GM18519 (cell line): ENCODE measurements at regions not wholly inside any gene's neighbourhood (a gene's known extent, or its start where the extent isn't known, plus 50 kb on each side); places are given as distances from the start of the nearest gene placed in this dataset.

Source experiments
- ATAC-seq: cut with Tn5 transposase; IDR thresholded peaks from one replicate; pipeline ENCODE4 v1.9.1; 2021; ENCODE audit warnings: mild to moderate bottlenecking, moderate library complexity; ENCODE audit not compliant: unreplicated experiment, low FRiP score

DNA sequence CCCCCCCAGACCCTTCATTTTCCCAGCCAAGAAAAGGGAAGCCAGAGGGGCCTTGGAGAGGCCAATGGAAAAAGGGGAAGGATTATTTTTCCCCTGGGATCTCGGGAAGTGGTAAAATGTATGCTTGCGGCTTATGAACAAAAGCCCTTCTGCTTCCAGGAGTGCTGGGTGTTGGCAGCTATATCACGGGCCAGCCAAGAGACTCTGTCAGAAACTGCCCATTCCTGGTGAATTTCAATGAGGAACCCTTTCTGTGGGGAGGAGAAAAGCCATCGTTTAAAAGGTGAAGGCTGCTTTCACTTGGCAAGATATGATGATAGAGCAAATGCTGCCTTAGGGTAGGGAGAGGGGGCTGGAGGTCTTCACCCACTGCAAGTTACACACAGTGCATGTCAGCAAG, 69.7 kb upstream of the ZC3H12A start:
- ATAC-seq = no peak

DNA sequence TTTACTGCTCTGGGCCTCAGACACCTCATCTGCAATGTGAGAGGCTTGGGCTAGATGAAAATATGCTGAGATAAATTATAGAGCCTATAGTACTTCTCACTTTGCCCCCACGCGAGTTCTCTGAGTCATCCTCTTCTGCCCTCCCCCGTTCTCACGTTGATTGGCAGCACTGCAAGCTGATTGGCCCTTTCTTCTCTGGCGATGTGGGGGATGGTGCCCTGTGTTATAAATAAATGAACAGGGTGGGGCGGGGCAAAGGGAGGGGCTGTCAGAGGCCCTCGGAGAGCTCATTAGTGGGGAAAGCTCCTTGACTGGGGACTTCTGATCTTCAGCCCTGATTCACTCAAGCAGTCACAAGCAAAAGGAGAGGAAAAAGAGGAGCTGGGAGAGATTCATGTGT, 64.3 kb upstream of the ZC3H12A start:
- no peak for ATAC-seq

DNA sequence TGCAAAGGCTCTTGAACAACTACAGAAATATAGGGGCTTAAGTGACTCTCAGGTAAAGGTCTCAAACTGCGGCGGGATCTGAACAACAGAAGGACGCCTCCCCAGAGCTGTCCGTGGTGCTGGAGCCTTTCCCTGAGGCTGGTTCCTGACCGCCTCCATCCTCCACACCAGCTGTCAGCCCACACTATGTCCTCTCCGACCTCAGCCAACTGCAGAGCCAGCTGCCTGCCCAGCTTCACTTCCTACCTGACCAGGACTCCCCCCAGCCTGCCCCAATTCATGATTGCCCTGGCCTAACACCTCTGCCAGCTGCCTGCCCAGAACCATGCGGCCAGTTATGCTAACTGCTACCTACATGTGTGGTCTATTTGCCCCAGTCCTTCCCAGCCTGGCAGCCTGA, 63.6 kb upstream of the ZC3H12A start:
- no peak for ATAC-seq

DNA sequence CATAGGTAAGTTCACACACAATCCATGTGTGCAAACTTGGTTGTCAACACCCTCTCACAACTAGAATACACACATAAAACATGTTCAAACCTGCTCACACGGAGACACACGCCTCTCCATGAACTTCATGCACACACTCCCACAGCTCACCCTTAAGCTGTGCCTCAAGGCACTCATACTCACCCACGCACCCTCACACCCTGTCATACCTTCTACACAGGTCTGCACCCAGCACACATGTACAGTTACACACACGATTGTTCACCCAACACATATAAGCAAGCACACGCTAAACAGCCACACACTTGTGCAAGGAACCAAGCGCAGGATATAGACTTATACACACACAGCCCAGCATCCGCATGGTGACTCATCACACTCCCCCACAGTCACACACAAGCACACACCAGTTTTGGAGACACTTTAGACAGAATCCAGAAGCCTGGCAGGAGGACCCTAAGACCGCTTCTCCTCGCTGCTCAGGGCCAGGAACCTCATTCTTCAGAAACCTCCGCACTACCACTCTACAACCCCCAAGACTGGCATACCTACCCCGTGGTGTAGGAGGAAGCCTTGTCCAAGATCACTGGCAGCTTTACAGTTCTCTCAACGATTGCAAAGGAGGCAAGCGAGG, 58.7 kb upstream of the ZC3H12A start:
- ATAC-seq = no peak

DNA sequence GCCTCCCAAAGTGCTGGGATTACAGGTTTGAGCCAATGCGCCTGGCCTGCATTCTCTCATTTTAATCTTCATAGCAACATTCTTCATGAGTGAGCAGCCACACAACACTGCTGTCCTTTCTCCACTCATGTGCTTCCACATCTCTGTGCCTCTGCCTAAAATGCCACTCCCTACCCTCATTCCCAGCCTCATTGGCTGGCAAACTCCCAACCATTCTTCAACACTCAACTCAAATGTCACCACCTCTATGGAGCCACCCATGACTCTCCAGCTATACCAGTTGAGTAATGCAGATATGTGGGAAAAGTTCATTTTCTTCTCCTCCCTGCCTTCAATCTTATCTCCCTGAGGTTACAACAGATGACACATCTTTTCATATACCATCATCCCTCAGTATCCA, 53.9 kb upstream of the ZC3H12A start:
- no peak for ATAC-seq

DNA sequence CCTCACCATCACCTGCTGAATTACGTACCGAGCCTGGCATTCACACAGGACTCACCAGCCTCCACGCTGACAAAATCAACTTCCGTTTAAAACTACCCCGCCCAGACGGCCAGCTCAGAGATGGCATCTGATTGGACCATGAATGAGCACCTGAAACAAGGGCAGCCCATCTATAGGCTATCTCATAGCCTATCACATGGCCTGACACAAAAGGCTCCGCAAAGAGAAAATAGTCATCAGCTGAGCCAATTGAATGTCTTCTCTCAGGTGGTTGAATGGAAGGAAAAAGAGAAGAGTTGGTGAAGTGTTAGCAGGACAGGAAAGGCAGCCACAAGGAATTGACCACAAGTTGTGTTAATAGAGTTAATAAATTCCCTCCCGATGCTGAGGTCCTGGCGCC, 50.6 kb upstream of the ZC3H12A start:
- ATAC-seq = no peak

DNA sequence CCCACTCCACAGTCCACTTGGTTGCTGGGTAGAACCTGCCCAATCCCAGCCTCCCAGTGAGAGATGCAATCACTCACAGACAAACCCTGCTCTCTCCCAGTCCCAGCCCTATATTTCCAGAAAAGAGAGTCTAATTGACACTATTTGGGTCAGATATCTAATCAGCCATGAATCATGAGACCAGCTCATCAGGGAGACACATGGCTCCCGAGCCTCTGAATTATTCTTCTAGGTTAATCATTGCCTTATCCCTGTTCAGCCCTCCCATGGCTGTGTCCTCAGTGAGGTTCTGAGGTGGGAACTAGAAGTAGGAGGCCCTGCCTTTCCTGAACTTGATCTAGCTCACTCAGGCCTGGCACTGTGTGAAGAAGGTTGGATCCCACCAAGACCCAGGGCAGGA, 49.9 kb upstream of the ZC3H12A start:
- ATAC-seq = no peak
